HG02642 (cell line): ENCODE measurements at regions not wholly inside any gene's neighbourhood (a gene's known extent, or its start where the extent isn't known, plus 50 kb on each side); places are given as distances from the start of the nearest gene placed in this dataset.
A peak's percentile ranks its signal among the peaks of the same experiment; 100 is the strongest.

Source experiments
- ATAC-seq: cut with Tn5 transposase; IDR thresholded peaks from one replicate; pipeline ENCODE4 v1.9.1; 2021; ENCODE audit warnings: mild to moderate bottlenecking; ENCODE audit not compliant: unreplicated experiment, poor library complexity

DNA sequence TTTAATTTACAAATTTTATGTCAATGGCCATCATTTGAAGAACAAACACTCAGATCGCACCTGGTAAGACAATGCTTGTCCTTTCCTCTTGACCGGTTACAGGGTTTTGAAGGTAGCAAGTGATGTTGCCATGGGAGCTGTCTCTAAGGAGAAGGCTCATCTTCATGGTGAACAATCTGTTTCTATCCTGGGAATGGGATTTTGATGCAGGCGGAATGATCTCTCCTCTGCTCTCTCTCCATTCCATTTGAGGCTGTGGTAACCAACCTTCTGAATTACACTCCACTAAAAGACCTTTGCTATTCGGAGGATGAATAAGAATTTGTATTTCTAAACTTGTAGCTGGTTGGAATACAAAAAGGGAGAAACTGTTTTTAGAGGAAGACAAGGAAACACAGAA lies 57.9 kb upstream of the SLC5A9 start:
- no peak for ATAC-seq

DNA sequence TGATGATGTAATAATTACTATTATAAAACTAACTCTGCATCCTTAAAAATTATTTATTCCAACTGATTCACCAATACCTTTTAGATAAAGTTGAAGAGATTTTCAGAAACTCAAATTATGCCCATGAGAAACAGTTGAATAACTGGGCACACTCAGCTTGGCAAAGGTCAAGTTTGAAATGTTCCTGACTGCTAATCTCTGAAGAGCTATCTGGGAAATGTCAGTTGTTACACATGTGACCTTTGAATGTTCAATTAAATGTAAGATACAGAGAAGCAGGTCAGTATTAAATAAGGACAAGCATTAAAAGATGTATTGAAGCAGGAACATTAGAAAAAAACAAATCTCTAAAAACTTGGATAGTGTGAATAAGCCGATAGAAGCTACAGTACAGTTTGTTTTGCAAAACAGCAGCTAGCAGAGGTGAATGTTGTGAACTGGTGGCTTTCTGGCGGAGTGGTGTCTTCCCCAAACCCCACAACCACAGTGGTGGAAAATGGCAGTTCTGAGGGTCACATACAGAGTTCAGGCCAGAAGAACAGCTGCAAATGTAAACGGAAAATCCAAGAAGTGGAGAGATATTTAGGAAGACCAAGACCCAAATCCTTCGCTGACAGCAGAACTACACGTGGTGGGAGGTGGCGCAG lies 61.9 kb upstream of the SLC5A9 start:
- no peak for ATAC-seq

GRCh38 chr1:48139275-48139674 lies 83.2 kb upstream of the SLC5A9 start:
- no peak for ATAC-seq

DNA sequence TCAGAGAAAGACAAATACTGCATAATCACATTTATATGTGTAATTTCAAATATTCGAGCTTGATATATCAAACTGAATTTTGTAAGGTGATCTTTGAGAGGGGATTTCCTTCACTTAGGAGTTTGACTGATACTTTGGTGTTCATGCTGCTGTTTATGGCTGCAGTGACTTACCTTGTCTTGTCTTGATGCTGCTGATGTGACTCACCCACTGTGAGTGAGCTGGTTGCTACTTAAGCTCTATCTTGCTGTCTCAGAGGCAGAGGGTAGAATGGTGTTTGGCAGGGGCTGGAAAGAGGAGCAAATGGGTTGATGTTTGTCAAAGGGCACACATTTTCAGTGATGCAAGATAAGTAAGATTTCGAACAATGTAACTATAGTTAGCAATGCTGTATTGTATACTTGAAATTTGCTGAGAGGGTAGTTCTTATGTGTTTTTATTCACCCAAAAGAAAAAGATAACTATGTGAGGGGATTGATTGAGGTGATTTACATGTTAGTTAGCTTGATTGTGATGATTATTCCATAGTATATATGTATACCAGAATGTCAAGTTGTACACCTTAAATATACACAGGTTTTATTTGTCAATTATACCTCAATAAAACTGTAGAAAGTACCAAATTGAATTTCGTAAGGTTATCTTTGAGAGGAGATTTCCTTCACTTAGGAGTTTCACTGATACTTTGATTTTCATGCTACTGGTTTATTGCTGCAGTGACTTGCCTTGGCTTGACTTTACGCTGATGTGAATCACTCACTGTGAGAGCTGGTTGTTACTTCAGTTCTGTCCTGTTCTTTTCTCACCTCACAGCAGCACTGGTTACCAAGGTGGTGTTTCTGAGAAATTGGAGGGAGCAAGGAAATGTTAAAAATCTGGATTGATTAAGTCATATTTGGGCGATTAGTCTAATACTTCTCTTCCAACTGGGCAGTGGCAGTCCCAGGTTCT lies 94.5 kb upstream of the SLC5A9 start:
- ATAC-seq: no peak

DNA sequence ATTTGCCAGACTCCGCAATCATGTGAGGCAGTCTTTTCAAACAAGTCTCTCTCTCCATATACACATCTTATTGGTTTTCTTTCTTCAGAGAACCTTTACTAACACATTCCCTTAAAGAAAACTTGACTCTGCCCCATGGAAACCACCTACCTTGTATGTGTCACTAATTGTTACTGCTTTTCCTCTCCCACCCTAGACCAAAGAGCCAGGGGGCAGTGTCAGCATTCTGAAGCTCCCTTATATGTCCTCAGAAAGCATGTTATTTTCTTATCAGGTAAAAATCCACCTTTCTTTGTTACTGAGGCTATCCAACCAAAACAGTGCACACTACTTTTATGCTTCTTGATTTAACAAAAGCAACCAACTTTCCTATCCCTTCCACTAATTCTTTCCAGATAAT lies 98.9 kb upstream of the SLC5A9 start:
- ATAC-seq: no peak

- no peak for ATAC-seq
Measured at GRCh38 chr1:48121955-48122354, 100.6 kb upstream of the SLC5A9 start.

DNA sequence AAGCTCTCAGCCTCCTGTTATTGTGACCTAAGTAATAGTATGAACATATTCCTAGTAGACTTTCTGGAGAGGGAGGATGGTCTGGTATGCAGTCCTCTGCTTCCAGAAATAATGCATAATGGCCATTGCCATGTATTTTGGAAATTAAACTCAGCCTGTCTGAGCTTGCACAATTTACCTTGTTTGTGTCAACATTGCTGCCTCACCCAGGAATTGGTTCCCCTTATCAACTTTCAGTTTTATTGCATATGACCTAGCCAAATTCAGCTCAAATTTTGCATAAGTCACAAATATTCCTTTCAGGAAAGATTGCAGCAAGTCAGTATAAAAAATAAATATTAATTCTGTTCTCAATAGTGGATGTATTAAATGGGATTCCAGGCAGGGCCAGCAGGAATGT lies 101.9 kb upstream of the SLC5A9 start:
- ATAC-seq: no peak

- no peak for ATAC-seq
Measured at GRCh38 chr1:48115835-48116234, 106.7 kb upstream of the SLC5A9 start.

DNA sequence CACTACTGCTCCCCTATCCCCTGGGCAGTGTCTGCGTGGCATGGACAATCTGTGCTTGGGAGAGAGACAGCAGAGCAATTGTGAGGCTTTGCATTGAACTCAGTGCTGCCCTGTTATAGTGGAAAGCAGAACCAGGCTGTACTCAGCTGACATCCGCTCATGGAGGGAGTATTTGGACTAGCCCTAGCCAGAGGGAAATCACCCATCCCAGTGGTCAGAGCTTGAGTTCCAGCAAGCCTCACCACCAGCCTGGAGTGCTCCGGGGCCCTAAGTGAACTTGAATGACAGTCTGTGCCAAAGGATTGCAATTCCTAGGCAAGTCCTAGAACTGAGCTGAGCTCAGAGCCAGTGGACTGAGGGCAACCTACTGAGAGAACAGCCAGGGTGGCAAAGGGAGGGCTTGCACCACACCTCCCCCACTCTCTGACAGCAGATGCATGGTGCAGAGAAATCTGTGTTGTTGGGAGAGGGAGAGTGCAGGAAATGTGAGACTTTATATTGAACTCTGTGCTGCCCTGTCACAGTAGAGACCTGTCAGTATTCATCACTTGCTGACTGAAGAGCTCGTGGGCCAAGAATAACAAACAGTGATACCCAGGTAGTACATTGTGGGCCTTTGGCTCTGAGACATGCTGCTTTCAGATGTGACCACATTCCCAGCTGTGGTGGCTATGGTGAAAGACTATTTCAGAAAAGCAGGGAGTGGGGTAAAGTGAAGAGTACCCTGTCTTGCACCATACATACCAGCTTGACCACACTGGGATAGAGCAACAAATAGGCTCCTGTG lies 107.7 kb upstream of the SLC5A9 start:
- ATAC-seq: no peak

DNA sequence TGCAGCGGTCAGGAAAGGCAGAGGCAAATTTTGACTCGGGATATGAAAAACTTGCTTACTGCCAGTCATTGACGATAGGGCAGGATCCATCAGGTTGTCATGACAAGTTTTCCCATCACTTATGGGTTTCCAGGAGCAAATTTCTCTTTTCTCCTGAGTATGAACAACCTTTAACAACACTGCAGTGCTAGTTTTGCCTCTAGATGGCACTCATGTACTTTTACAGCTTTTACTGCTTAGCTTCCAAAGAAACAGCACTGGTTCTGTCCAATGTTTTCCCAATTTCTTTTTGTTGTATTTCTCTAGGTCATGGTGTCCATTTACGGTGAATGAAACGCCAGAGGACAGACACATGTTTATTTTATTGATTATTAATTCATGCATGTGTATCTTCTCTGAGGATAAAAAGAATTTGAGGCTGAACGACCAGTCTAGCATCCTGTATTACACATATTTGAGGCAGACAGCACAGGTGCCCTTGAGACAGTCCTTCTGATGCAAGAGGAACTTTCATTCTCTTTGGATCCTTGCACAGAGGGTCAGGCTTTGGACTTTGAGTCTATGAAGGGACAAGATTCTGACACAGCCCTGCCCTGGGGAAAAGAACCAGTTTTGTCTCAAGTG lies 112.3 kb upstream of the TRABD2B start:
- no peak for ATAC-seq

GRCh38 chr1:48107516-48107915 lies 110.3 kb upstream of the TRABD2B start:
- no peak for ATAC-seq

- no peak for ATAC-seq
Measured at GRCh38 chr1:48106049-48106448, 108.9 kb upstream of the TRABD2B start.

- ATAC-seq: no peak
Measured at GRCh38 chr1:48105165-48105564, 108.0 kb upstream of the TRABD2B start.

DNA sequence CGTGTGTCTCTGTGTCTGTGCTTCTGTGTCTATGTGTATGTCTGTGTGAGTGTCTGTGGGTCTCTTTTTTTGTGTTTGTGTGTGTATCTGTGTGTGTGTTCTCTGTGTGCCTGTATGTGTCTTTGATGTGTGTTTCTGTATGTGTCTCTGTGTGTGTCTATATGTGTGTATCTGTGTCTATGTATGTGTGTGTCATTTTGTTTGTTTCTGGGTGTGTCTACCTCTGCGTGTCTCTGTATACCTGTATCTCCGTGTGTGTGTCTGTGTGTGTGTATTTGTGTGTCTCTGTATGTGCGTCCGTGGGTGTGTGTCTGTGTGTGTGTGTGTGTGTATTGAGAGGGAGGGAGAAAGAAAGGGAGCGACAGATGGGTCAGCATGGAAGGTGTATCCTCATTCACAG lies 106.3 kb upstream of the TRABD2B start:
- ATAC-seq: no peak

DNA sequence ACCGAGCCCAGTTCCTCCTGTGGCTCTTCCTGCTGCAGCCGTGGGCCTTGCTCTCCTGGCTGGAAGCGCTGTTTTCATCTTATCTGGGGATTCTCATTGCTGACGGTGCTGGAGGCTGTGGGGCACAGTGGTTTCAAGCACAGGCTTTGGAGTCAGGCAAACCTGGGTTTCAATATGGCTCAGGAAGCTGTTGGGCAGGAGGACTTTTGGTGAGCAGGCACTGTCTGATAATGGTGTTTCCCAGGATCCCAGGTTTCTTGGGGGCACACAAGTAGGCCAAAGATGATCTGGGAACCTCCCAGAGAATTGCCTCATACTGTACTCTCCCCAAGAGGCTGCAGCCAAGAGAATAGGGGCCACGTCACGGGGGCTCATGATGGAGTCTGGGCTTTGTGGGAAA lies 105.6 kb upstream of the TRABD2B start:
- no peak for ATAC-seq

GRCh38 chr1:48099072-48099773 lies 102.0 kb upstream of the TRABD2B start:
- ATAC-seq: no peak

DNA sequence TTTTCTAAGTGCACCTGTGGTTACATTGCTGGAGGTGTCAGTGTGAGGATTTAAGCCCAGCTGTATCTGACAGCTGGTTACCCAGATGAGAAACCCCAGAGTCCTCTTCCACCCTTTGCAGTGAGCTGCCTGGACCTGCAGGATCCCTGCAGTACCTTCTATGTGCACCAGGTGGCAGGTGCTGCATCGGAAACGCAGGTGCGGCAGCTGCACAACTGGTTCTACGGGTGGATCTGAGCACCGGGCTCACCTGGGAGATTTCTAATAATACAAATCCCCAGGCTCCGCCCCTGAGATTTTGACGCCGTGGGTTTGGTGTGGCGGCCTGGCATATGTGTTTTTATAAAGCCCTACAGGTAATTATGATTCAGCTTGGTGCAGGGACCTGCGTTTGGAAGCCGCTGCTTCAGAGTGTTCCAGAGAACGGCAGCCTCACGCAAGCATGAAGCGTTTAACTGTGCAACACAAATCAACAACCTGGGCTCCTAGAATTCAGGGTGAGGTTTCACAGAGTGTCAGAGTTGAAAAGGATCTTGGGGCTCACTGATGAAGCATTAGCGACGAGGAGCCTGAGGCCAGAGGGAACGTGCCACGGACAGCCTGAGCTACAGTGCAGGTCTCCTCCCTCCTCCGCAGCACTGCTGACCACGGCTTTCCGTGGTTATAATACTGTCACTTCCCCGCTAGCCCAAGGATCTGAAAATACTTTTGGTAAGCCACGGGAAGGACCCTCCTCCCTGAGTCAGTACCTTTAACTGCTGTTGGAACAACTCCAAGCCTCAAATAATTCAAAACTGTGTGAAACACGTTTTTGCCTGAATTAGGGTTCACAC lies 96.7 kb upstream of the TRABD2B start:
- ATAC-seq: peak; percentile 98

GRCh38 chr1:48093147-48093546 lies 96.0 kb upstream of the TRABD2B start:
- ATAC-seq: no peak

DNA sequence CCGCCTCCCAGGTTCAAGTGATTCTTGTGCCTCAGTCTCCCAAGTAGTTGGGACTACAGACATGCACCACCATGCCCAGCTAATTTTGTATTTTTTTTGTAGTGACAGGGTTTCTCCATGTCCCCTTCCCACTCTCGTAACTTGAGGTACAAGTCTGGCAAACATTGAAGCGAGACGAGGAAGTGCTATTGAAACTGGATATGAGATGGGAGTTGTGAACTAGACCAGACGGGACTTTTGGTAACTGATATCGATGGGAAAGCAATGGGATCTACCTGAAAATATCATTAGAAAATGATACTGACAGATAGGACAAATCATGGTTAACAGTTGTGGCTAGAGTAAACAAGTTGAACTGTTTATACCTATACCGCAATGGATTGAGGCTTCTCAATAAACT lies 95.2 kb upstream of the TRABD2B start:
- no peak for ATAC-seq
